SU-DHL-6 (cell line): ENCODE measurements at regions not wholly inside any gene's neighbourhood (a gene's known extent, or its start where the extent isn't known, plus 50 kb on each side); places are given as distances from the start of the nearest gene placed in this dataset.
"Not testable (repeated sequence)": the region's sequence is repeated elsewhere in the genome, so short reads cannot be mapped to it uniquely, and the experiment has no call there.

Experiments used
- EZH2phosphoT487 ChIP-seq: fragments of 200-600 bp; sonication (generic), shearing (Covaris generic); conservative IDR thresholded peaks from 2 replicates; pipeline ENCODE4 v1.6.1; 2018; ENCODE audit warnings: mild to moderate bottlenecking, antibody characterized with exemption, low read length, moderate library complexity, mixed read lengths
- TF ChIP-seq, protein P1 (sequence below): fragments of 200-600 bp; sonication (generic); IDR thresholded peaks from one replicate; pipeline ENCODE4 v1.5.1; 2017; ENCODE audit warnings: antibody characterized with exemption, mild to moderate bottlenecking, low read length, moderate library complexity; ENCODE audit not compliant: insufficient read depth, poor library complexity, severe bottlenecking

GRCh38 chr3:191658781-191659419 lies 197.9 kb downstream of the PYDC2 start:
- TF ChIP-seq, protein P1, sequence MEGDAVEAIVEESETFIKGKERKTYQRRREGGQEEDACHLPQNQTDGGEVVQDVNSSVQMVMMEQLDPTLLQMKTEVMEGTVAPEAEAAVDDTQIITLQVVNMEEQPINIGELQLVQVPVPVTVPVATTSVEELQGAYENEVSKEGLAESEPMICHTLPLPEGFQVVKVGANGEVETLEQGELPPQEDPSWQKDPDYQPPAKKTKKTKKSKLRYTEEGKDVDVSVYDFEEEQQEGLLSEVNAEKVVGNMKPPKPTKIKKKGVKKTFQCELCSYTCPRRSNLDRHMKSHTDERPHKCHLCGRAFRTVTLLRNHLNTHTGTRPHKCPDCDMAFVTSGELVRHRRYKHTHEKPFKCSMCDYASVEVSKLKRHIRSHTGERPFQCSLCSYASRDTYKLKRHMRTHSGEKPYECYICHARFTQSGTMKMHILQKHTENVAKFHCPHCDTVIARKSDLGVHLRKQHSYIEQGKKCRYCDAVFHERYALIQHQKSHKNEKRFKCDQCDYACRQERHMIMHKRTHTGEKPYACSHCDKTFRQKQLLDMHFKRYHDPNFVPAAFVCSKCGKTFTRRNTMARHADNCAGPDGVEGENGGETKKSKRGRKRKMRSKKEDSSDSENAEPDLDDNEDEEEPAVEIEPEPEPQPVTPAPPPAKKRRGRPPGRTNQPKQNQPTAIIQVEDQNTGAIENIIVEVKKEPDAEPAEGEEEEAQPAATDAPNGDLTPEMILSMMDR, result not testable (repeated sequence)
- not testable (repeated sequence) for TF ChIP-seq EZH2phosphoT487
